Panc1 (cell line): ENCODE measurements at regions not wholly inside any gene's neighbourhood (a gene's known extent, or its start where the extent isn't known, plus 50 kb on each side); places are given as distances from the start of the nearest gene placed in this dataset.
"Not testable (repeated sequence)": the region's sequence is repeated elsewhere in the genome, so short reads cannot be mapped to it uniquely, and the experiment has no call there.

ENCODE experiments used
- ATAC-seq: fragments of 200-7000 bp; cut with Tn5 transposase; 2 replicates; pipeline ENCODE4 v1.9.1; 2020; ENCODE audit warnings: mild to moderate bottlenecking, moderate library complexity
- BruUV-seq: library from RNA; stranded (reverse); fragments of 400-500 nt; replicated peaks from 2 replicates; lab custom pipeline; 2021; lab: Mats Ljungman, UMichigan
- CTCF ChIA-PET: fragments of 300-600 bp; sonication (Branson Sonifier 250); formaldehyde crosslinking; loops from one replicate; lab custom pipeline; 2022; ENCODE audit warnings: antibody characterized with exemption; lab: Charles Lee
- POLR2A ChIA-PET: fragments of 300-600 bp; sonication (Branson Sonifier 250); formaldehyde crosslinking; loops from one replicate; lab custom pipeline; 2022; ENCODE audit warnings: antibody characterized with exemption; lab: Charles Lee
- DNase-seq: peaks from one replicate; pipeline ENCODE4 v3.0.0-alpha.2; 2010; ENCODE audit warnings: low read depth, low spot score
- H3K27ac ChIP-seq: 2 replicates; pipeline ENCODE4 v1.5.1; 2011; ENCODE audit warnings: mild to moderate bottlenecking, low read length, inconsistent platforms
- H3K27me3 ChIP-seq: fragments of 200-500 bp; sonication (Bioruptor generic); 2 replicates; pipeline ENCODE4 v1.6.0; 2014; ENCODE audit warnings: low read length, inconsistent platforms; ENCODE audit not compliant: control insufficient read depth, insufficient read depth
- H3K36me3 ChIP-seq: fragments of 200-500 bp; sonication (Bioruptor generic); 2 replicates; pipeline ENCODE4 v1.5.1; 2014; ENCODE audit warnings: inconsistent platforms, mild to moderate bottlenecking, low read length, moderate library complexity; ENCODE audit not compliant: control insufficient read depth, insufficient read depth
- H3K4me1 ChIP-seq: 2 replicates; pipeline ENCODE4 v1.5.1; 2011; ENCODE audit warnings: inconsistent platforms, mild to moderate bottlenecking, low read length, moderate library complexity; ENCODE audit not compliant: control insufficient read depth, insufficient read depth
- H3K4me3 ChIP-seq, 2 experiments: 2 replicates each; pipeline ENCODE4 v1.5.1; 2011 to 2012; ENCODE audit warnings: low read depth in 2 of 2, low read length in 2 of 2, mild to moderate bottlenecking in 2 of 2, inconsistent platforms in 1 of 2, moderate library complexity in 1 of 2
- H3K9me3 ChIP-seq: fragments of 200-500 bp; sonication (Bioruptor generic); 2 replicates; pipeline ENCODE4 v1.5.1; 2014; ENCODE audit warnings: low read depth, mild to moderate bottlenecking, inconsistent platforms, low read length, moderate library complexity; ENCODE audit not compliant: control insufficient read depth, insufficient read depth
- CTCF ChIP-seq: fragments of 450-650 bp; IDR thresholded peaks from 2 replicates; pipeline ENCODE4 v1.5.1; 2017; ENCODE audit warnings: mild to moderate bottlenecking
- POLR2AphosphoS5 ChIP-seq: IDR thresholded peaks from 2 replicates; pipeline ENCODE4 v1.6.1; 2012; ENCODE audit warnings: mild to moderate bottlenecking, low read depth, low read length, moderate library complexity
- SIN3A ChIP-seq: IDR thresholded peaks from 2 replicates; pipeline ENCODE4 v1.6.1; 2012; ENCODE audit warnings: low read depth, mild to moderate bottlenecking, low read length, moderate library complexity, borderline replicate concordance; ENCODE audit not compliant: insufficient read depth
- TCF7L2 ChIP-seq: IDR thresholded peaks from 2 replicates; pipeline ENCODE4 v1.6.1; 2011; ENCODE audit warnings: mild to moderate bottlenecking, low read depth, low read length, inconsistent platforms
- in situ Hi-C: cut with HindIII; loops from 2 replicates; pipeline ENCODE4 v1.10.0; 2016; ENCODE audit warnings: low sequenced_read_pairs, low pct_unique_long_range_greater_than_20kb
- intact Hi-C: fragments of 100-400 bp; cut with micrococcal nuclease; formaldehyde crosslinking; loops from one replicate; pipeline ENCODE4 v1.10.0; 2022; ENCODE audit not compliant: unreplicated experiment
- TF ChIP-seq, protein P1 (sequence below), 2 experiments: IDR thresholded peaks; 2 replicates each; pipeline ENCODE4 v1.6.1; 2011 to 2012; ENCODE audit warnings: low read depth in 2 of 2, control low read depth in 1 of 2, low read length in 1 of 2, mild to moderate bottlenecking in 1 of 2, moderate library complexity in 1 of 2; ENCODE audit not compliant: insufficient read depth in 1 of 2

DNA sequence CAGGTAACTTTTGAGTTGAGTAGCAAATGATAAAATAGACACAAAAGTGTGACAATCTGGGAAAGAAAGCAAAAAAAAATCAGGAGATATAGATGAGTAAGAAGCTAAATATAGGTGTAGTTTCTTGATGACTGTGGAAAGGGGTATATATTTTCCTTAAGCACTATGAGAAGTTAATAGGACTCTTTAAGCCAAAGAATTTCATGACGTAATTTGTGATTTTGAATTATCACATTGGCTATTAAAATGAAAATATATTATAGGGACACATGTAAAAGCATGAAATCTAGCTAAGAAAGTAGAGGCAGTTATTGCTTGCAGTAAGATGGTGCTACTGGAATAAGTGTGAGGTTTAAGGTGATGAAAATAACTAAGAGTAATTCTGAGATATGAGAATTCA lies 759.1 kb downstream of the KCNT2 start:
- Histone ChIP-seq H3K36me3 (no peaks in the 10 kb centered on the region), H3K4me1 (no peaks in the 10 kb centered on the region), H3K4me3 (no peak overlapping the region), H3K27me3 (no peaks in the 10 kb centered on the region), H3K9me3 (no peaks in the 10 kb centered on the region), H3K27ac (no peak overlapping the region)
- intact Hi-C loops (no loop called here), in situ Hi-C loops (no loop called here)
- DNase-seq, result no peak
- TF ChIP-seq, protein P1, sequence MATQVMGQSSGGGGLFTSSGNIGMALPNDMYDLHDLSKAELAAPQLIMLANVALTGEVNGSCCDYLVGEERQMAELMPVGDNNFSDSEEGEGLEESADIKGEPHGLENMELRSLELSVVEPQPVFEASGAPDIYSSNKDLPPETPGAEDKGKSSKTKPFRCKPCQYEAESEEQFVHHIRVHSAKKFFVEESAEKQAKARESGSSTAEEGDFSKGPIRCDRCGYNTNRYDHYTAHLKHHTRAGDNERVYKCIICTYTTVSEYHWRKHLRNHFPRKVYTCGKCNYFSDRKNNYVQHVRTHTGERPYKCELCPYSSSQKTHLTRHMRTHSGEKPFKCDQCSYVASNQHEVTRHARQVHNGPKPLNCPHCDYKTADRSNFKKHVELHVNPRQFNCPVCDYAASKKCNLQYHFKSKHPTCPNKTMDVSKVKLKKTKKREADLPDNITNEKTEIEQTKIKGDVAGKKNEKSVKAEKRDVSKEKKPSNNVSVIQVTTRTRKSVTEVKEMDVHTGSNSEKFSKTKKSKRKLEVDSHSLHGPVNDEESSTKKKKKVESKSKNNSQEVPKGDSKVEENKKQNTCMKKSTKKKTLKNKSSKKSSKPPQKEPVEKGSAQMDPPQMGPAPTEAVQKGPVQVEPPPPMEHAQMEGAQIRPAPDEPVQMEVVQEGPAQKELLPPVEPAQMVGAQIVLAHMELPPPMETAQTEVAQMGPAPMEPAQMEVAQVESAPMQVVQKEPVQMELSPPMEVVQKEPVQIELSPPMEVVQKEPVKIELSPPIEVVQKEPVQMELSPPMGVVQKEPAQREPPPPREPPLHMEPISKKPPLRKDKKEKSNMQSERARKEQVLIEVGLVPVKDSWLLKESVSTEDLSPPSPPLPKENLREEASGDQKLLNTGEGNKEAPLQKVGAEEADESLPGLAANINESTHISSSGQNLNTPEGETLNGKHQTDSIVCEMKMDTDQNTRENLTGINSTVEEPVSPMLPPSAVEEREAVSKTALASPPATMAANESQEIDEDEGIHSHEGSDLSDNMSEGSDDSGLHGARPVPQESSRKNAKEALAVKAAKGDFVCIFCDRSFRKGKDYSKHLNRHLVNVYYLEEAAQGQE (IDR thresholded peaks at IDR 0.05; ENCODE audit: insufficient read depth in 1 of 2, low read depth in 2 of 2, low read length in 1 of 2), result no peak
- TF ChIP-seq TCF7L2, result no peak
- no peak for TF ChIP-seq POLR2AphosphoS5
- TF ChIP-seq SIN3A, result no peak
- TF ChIP-seq CTCF, result no peak
- ChIA-PET POLR2A (no interaction called here), CTCF (no interaction called here)
- ATAC-seq, result no peak
- BruUV-seq, result no TSS peak

GRCh38 chr1:195847957-195848875 lies 760.0 kb downstream of the KCNT2 start:
- ATAC-seq, H3K27ac ChIP-seq, DNase-seq, H3K4me3 ChIP-seq, H3K4me1 ChIP-seq, in situ Hi-C loops, H3K36me3 ChIP-seq, POLR2A ChIA-PET, BruUV-seq, H3K9me3 ChIP-seq, CTCF ChIA-PET, intact Hi-C loops, H3K27me3 ChIP-seq: not testable (repeated sequence)

DNA sequence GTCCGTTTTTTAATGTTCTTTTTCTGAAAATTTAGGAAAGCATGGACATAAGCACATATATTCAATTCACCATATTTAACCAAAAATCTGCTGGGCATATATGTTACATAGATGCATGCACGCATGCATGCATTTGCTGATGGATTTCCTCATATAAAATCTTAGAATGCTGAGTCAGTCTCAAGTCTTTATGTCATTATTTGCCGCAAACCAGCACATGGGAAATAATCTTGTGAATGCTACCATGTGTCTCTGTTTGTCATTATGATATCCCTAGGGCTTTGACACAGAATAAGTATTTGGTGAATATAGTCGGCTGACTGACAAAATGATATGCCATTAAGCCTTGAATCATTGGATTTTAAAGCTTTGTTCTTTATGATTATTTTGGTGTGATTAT lies 776.5 kb downstream of the KCNT2 start:
- POLR2A ChIA-PET, result no interaction called here
- Histone ChIP-seq H3K4me3 (no peak overlapping the region), H3K4me1 (no peaks in the 10 kb centered on the region), H3K36me3 (no peaks in the 10 kb centered on the region), H3K27ac (no peak overlapping the region), H3K27me3 (no peaks in the 10 kb centered on the region), H3K9me3 (no peaks in the 10 kb centered on the region)
- no peak for ATAC-seq
- TF ChIP-seq CTCF, result no peak
- no peak for TF ChIP-seq POLR2AphosphoS5
- no peak for TF ChIP-seq TCF7L2
- no peak for TF ChIP-seq SIN3A
- TF ChIP-seq, protein P1 (IDR thresholded peaks at IDR 0.05; ENCODE audit: insufficient read depth in 1 of 2, low read depth in 2 of 2, low read length in 1 of 2), result no peak
- intact Hi-C loops, result no loop called here
- CTCF ChIA-PET, result no interaction called here
- no TSS peak for BruUV-seq
- no peak for DNase-seq
- in situ Hi-C loops, result no loop called here
